GM12872 (cell line): ENCODE measurements at regions not wholly inside any gene's neighbourhood (a gene's known extent, or its start where the extent isn't known, plus 50 kb on each side); places are given as distances from the start of the nearest gene placed in this dataset.

Source experiments
- TF ChIP-seq, protein P1 (sequence below): IDR thresholded peaks from 3 replicates; pipeline ENCODE4 v1.5.1; 2011; ENCODE audit warnings: low read depth, mild to moderate bottlenecking, low read length, moderate library complexity; ENCODE audit not compliant: insufficient read depth

DNA sequence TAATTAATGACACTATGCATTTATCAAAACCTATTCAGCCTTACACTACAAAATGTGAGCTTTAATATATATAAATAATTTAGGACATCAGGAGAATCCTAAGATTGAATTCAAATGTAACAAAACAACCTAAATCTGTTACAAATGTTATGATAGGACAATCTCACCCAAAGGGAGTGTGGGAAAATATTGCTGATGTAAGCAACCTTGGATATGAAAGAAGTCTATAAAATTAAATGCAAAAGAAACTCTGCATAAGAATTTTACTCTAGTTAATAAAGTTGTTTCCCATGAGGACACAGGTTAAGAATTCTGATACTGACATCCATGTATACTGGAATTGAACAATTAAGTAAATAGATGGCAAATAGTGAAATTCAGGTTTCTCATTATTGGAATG, 424.5 kb upstream of the MON1B start:
- TF ChIP-seq, protein P1, sequence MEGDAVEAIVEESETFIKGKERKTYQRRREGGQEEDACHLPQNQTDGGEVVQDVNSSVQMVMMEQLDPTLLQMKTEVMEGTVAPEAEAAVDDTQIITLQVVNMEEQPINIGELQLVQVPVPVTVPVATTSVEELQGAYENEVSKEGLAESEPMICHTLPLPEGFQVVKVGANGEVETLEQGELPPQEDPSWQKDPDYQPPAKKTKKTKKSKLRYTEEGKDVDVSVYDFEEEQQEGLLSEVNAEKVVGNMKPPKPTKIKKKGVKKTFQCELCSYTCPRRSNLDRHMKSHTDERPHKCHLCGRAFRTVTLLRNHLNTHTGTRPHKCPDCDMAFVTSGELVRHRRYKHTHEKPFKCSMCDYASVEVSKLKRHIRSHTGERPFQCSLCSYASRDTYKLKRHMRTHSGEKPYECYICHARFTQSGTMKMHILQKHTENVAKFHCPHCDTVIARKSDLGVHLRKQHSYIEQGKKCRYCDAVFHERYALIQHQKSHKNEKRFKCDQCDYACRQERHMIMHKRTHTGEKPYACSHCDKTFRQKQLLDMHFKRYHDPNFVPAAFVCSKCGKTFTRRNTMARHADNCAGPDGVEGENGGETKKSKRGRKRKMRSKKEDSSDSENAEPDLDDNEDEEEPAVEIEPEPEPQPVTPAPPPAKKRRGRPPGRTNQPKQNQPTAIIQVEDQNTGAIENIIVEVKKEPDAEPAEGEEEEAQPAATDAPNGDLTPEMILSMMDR = no peak

- TF ChIP-seq, protein P1 = no peak
These were observed 422.7 kb upstream of the MON1B start for GRCh38 chr16:76768316-76768715.

DNA sequence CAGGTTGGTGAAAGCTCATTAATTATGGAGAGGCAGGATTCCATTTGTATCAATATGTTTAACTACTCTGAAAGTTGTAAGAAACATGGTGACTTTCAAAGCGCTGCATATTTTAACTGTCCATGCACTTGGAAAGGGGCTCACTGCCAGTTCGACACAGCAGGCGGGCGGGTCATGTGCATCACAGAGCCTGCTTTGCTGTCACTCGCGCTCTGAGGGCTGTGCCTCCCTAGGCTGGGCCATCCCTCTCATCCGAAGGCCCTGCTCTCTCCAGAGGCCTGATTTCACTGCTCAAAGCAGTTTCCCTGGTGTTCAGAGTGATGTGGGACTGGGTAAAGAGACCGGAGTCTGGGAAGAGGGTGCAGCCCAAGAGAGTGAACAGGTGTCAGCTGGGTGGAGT, 422.0 kb upstream of the MON1B start:
- TF ChIP-seq, protein P1 = no peak

- TF ChIP-seq, protein P1 = no peak
These were observed 419.8 kb upstream of the MON1B start for GRCh38 chr16:76771216-76771615.

DNA sequence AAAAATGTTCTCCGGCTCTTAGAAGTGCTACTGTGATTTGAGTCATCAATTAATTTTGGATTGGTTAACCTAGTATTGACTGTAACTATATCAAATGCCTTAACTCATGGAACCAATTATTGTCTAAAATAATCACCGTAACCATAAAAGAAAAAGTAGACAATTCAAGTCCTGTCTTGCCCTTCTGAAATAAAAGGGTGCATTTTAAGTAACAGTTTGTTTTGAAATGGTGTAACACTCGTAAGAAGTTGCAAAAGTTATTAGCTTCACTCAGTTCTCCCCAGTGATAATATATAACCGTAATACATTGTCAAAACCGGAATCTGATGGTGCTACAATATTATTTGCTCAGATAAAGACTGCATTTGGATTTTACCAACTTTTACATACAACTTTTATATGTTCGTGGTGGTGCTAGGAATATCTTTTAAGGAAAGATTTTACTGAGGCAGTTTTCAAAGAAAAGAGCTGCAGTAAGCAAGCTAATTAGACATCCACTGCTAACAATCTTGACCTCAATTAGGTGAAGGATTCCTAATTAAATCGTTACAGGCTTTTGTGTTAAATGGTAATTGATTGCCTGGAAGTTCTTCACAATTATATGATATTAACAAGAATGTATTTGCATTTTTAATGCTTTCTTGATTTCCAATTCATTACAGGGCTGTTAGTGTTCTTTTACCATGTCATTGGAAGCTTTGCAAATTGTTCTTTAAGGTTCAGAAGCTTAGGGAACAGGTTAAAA, 413.1 kb upstream of the MON1B start:
- TF ChIP-seq, protein P1 = no peak

DNA sequence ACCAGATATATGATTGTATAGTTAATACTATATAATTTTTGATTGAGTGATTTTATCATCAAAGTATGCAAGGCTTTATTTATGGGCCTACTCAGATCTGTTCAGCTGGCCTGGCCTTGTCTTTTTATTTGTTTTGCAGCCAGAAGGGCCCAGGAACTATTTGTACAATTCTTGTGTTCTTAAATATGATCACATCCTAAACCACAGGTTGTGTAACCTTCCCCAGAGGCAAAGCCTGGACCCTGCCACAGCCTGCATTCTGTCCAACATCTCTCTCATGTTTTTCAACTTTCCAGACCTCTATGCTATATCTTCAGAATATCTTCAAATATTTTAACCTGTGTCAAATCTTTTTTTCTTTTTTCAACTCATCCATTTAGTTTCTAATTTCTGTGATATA, 410.4 kb upstream of the MON1B start:
- TF ChIP-seq, protein P1 = no peak

DNA sequence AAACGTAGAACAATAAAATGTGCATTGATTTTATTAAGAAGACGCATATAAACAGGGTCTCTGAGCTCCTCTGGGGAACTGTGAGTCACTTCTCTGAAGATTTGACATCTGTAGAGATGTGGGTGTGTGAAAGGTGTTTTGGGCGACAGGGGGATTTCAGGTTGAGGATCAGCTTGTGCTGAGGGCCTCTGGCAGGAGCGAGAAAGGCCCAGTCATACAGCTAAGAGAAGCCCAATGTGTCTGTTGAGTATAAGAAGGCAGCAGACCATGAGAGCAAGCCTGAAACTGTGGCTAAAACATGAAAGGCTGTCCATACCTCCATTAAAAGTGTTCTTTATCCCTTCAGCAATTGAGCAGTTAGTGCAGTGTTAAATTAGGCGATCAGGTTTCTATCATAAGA, 406.5 kb upstream of the MON1B start:
- TF ChIP-seq, protein P1 = no peak
